ENCODE measurements at regions not wholly inside any gene's neighbourhood (a gene's known extent, or its start where the extent isn't known, plus 50 kb on each side); places are given as distances from the start of the nearest gene placed in this dataset.

- ChIA-PET POLR2A (no interaction called here), CTCF (no interaction called here)
- DNase-seq (ENCODE audit: low read depth, low spot score) (no peak), ATAC-seq (no peak)
- TF ChIP-seq REST (IDR thresholded peaks at IDR 0.05; ENCODE audit: insufficient read depth in 1 of 2, low read depth in 2 of 2, low read length in 1 of 2) = no peak
- no peak for TF ChIP-seq SIN3A (IDR thresholded peaks at IDR 0.05; ENCODE audit: borderline replicate concordance, insufficient read depth, low read depth, low read length)
- TF ChIP-seq, protein P1, sequence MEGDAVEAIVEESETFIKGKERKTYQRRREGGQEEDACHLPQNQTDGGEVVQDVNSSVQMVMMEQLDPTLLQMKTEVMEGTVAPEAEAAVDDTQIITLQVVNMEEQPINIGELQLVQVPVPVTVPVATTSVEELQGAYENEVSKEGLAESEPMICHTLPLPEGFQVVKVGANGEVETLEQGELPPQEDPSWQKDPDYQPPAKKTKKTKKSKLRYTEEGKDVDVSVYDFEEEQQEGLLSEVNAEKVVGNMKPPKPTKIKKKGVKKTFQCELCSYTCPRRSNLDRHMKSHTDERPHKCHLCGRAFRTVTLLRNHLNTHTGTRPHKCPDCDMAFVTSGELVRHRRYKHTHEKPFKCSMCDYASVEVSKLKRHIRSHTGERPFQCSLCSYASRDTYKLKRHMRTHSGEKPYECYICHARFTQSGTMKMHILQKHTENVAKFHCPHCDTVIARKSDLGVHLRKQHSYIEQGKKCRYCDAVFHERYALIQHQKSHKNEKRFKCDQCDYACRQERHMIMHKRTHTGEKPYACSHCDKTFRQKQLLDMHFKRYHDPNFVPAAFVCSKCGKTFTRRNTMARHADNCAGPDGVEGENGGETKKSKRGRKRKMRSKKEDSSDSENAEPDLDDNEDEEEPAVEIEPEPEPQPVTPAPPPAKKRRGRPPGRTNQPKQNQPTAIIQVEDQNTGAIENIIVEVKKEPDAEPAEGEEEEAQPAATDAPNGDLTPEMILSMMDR (IDR thresholded peaks at IDR 0.05) = no peak
- no peak for TF ChIP-seq TCF7L2 (IDR thresholded peaks at IDR 0.05; ENCODE audit: low read depth, low read length)
- no peak for TF ChIP-seq POLR2AphosphoS5 (IDR thresholded peaks at IDR 0.05; ENCODE audit: low read depth, low read length)
- peaks cover 7% of the 10 kb centered on the region; the same call in 1 of the 2 replicates for H3K9me3 ChIP-seq (ENCODE audit: control insufficient read depth, insufficient read depth, low read depth, low read length)
- no TSS peak for BruUV-seq (replicated peaks)
- H3K4me3 ChIP-seq (ENCODE audit: low read depth in 2 of 2, low read length in 2 of 2) = no peak overlapping the region
- no peaks in the 10 kb centered on the region for H3K4me1 ChIP-seq (ENCODE audit: control insufficient read depth, insufficient read depth, low read length)
- in situ Hi-C loops (cut with HindIII; ENCODE audit: low pct_unique_long_range_greater_than_20kb, low sequenced_read_pairs) (no loop called here), intact Hi-C loops (cut with micrococcal nuclease; ENCODE audit: unreplicated experiment) (no loop called here)
- H3K36me3 ChIP-seq (ENCODE audit: control insufficient read depth, insufficient read depth, low read length) = no peaks in the 10 kb centered on the region
- no peak overlapping the region for H3K27ac ChIP-seq (ENCODE audit: low read length)
- H3K27me3 ChIP-seq (ENCODE audit: control insufficient read depth, insufficient read depth, low read length) = no peaks in the 10 kb centered on the region
These were observed 72.7 kb upstream of the CLPB start for GRCh38 chr11:72507050-72507449.

- TF ChIP-seq REST (IDR thresholded peaks at IDR 0.05; ENCODE audit: insufficient read depth in 1 of 2, low read depth in 2 of 2, low read length in 1 of 2) (no peak), POLR2AphosphoS5 (IDR thresholded peaks at IDR 0.05; ENCODE audit: low read depth, low read length) (no peak), TCF7L2 (IDR thresholded peaks at IDR 0.05; ENCODE audit: low read depth, low read length) (no peak), SIN3A (IDR thresholded peaks at IDR 0.05; ENCODE audit: borderline replicate concordance, insufficient read depth, low read depth, low read length) (no peak)
- TF ChIP-seq, protein P1 (IDR thresholded peaks at IDR 0.05) = no peak
- no TSS peak for BruUV-seq (replicated peaks)
- Histone ChIP-seq H3K36me3 (ENCODE audit: control insufficient read depth, insufficient read depth, low read length) (no peaks in the 10 kb centered on the region), H3K4me1 (ENCODE audit: control insufficient read depth, insufficient read depth, low read length) (no peaks in the 10 kb centered on the region), H3K27me3 (ENCODE audit: control insufficient read depth, insufficient read depth, low read length) (no peaks in the 10 kb centered on the region; the same call in 1 of the 2 replicates), H3K9me3 (ENCODE audit: control insufficient read depth, insufficient read depth, low read depth, low read length) (peaks cover 3% of the 10 kb centered on the region; the same call in 1 of the 2 replicates), H3K4me3 (ENCODE audit: low read depth in 2 of 2, low read length in 2 of 2) (no peak overlapping the region), H3K27ac (ENCODE audit: low read length) (no peak overlapping the region)
- ATAC-seq (no peak), DNase-seq (ENCODE audit: low read depth, low spot score) (no peak)
- intact Hi-C loops (cut with micrococcal nuclease; ENCODE audit: unreplicated experiment) (no loop called here), in situ Hi-C loops (cut with HindIII; ENCODE audit: low pct_unique_long_range_greater_than_20kb, low sequenced_read_pairs) (no loop called here)
- ChIA-PET CTCF (interaction anchor here (0.7 kb wide), 2 partner anchors 13 to 19 kb away, joined by 3 to 7 read pairs; no protein-coding TSS in a partner anchor), POLR2A (no interaction called here)
These were observed 63.4 kb upstream of the CLPB start for GRCh38 chr11:72497731-72498130.
